ENCODE measurements at regions not wholly inside any gene's neighbourhood (a gene's known extent, or its start where the extent isn't known, plus 50 kb on each side); places are given as distances from the start of the nearest gene placed in this dataset.
"Not testable (repeated sequence)": the region's sequence is repeated elsewhere in the genome, so short reads cannot be mapped to it uniquely, and the experiment has no call there.

DNA sequence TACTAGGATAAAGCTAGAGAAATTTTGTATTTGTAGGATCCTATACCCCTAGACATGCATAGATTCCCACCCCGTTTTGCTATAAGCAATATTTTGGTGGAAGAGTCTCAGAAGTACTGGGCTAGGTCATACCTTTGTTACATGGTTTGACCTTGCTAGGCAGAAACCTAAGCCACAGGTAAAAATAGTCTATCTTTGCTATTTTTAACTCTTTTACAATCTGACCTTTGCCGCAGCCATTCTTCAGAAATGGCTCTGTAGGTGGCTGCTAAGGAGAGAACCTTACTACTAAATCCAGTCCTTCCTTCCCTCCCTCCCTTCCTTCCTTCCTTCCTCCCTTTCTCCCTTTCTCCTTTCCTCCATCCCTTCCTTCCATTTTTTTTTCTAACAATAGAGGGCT is 242.9 kb upstream of the SEL1L start:
- WGBS, 2 donors, result 91 to 99% methylated on average over 2 of the region's 2 CpGs
- no peak for TF ChIP-seq POLR2A (IDR thresholded peaks at IDR 0.05)
- TF ChIP-seq, protein P1, sequence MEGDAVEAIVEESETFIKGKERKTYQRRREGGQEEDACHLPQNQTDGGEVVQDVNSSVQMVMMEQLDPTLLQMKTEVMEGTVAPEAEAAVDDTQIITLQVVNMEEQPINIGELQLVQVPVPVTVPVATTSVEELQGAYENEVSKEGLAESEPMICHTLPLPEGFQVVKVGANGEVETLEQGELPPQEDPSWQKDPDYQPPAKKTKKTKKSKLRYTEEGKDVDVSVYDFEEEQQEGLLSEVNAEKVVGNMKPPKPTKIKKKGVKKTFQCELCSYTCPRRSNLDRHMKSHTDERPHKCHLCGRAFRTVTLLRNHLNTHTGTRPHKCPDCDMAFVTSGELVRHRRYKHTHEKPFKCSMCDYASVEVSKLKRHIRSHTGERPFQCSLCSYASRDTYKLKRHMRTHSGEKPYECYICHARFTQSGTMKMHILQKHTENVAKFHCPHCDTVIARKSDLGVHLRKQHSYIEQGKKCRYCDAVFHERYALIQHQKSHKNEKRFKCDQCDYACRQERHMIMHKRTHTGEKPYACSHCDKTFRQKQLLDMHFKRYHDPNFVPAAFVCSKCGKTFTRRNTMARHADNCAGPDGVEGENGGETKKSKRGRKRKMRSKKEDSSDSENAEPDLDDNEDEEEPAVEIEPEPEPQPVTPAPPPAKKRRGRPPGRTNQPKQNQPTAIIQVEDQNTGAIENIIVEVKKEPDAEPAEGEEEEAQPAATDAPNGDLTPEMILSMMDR (IDR thresholded peaks at IDR 0.05), result no peak
- DNase-seq (ENCODE audit: low spot score in 2 of 2), result no peak
- intact Hi-C loops (cut with DNase I; ENCODE audit: low total_unique reads), result no loop called here
- no peak overlapping the region for H3K4me3 ChIP-seq (ENCODE audit: low read depth, poor library complexity, severe bottlenecking)

GRCh38 chr14:81781798-81782197 is 248.1 kb upstream of the SEL1L start:
- 86 to 92% methylated on average over 7 of the region's 7 CpGs for WGBS, 2 donors
- intact Hi-C loops (cut with DNase I; ENCODE audit: low total_unique reads); H3K4me3 ChIP-seq (ENCODE audit: low read depth, poor library complexity, severe bottlenecking); DNase-seq (ENCODE audit: low spot score in 2 of 2): not testable (repeated sequence)

GRCh38 chr14:81784084-81784483 is 250.4 kb upstream of the SEL1L start:
- no peak for DNase-seq (ENCODE audit: low spot score in 2 of 2)
- intact Hi-C loops (cut with DNase I; ENCODE audit: low total_unique reads), result no loop called here
- WGBS, 2 donors, result 33 to 75% methylated on average over 5 of the region's 5 CpGs
- no peak overlapping the region for H3K4me3 ChIP-seq (ENCODE audit: low read depth, poor library complexity, severe bottlenecking)
- TF ChIP-seq, protein P1 (IDR thresholded peaks at IDR 0.05), result no peak
- no peak for TF ChIP-seq POLR2A (IDR thresholded peaks at IDR 0.05)

DNA sequence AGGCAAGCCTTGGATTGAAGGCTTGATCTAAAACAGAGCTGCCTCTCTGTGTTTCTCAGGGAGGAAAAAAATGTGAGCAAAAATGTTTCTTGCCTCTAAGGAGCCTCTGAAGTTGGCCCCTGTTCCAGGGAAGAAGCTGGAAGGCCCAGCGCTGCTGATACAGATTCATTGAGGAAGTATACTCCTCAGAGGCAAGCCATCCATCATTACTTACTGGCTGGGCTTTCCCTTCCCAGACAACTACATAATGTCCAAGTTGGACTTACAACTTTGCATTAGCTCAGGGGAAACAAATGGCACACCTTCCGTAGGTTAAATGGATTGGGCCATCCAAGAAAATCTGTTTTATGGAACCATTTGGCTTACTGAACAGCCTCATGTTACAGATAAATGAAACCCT is 263.7 kb upstream of the SEL1L start:
- DNase-seq (ENCODE audit: low spot score in 2 of 2), result no peak
- WGBS, 2 donors, result 66 to 77% methylated on average over 2 of the region's 2 CpGs
- TF ChIP-seq POLR2A (IDR thresholded peaks at IDR 0.05), result no peak
- TF ChIP-seq, protein P1 (IDR thresholded peaks at IDR 0.05), result no peak
- intact Hi-C loops (cut with DNase I; ENCODE audit: low total_unique reads), result no loop called here
- H3K4me3 ChIP-seq (ENCODE audit: low read depth, poor library complexity, severe bottlenecking), result no peak overlapping the region

DNA sequence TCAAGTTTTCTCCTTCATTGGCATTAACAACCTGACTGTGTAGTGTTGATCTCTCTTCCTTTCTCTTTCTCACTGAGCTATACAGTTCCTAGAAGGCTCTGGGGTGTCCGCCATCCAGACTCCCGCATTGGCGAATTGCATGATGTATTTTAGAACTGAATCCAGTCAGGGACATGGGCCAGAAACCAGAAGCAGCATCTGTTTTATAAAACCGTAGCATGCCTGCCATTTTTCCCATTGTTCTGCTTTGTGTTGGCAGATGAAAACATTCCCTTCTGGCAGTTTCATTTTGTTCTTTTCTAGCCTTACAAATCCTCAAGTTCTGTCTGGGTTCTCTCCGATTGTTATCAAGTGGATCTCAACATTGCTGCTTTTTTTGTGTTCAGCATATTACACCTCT is 268.3 kb upstream of the SEL1L start:
- no peak overlapping the region for H3K4me3 ChIP-seq (ENCODE audit: low read depth, poor library complexity, severe bottlenecking)
- DNase-seq (ENCODE audit: low spot score in 2 of 2), result no peak
- intact Hi-C loops (cut with DNase I; ENCODE audit: low total_unique reads), result no loop called here
- TF ChIP-seq POLR2A (IDR thresholded peaks at IDR 0.05), result no peak
- TF ChIP-seq, protein P1 (IDR thresholded peaks at IDR 0.05), result no peak
- WGBS, 2 donors, result 32 to 34% methylated on average over 5 of the region's 5 CpGs

GRCh38 chr14:81802341-81802740 is 268.7 kb upstream of the SEL1L start:
- 59 to 64% methylated on average over 2 of the region's 2 CpGs for WGBS, 2 donors
- intact Hi-C loops (cut with DNase I; ENCODE audit: low total_unique reads), result no loop called here
- TF ChIP-seq, protein P1 (IDR thresholded peaks at IDR 0.05), result no peak
- TF ChIP-seq POLR2A (IDR thresholded peaks at IDR 0.05), result no peak
- DNase-seq (ENCODE audit: low spot score in 2 of 2), result no peak
- no peak overlapping the region for H3K4me3 ChIP-seq (ENCODE audit: low read depth, poor library complexity, severe bottlenecking)
